Activated CD4-positive, CD25-positive, alpha-beta regulatory T cell treated with anti-CD3 and anti-CD28 coated beads, Interleukin-2, amount 50 U/mL, for 24 hours (primary cell): ENCODE measurements at regions not wholly inside any gene's neighbourhood (a gene's known extent, or its start where the extent isn't known, plus 50 kb on each side); places are given as distances from the start of the nearest gene placed in this dataset.

Experiments
- ATAC-seq, 2 donors: fragments of 150-1000 bp; cut with Tn5 transposase; one replicate each; pipeline ENCODE4 v1.10.0; 2021; ENCODE audit warnings: mild to moderate bottlenecking in 1 of 2, moderate library complexity in 1 of 2

- no peak for ATAC-seq
Observed at GRCh38 chr3:117745516-117745915, 1035.9 kb downstream of the TUSC7 start.

DNA sequence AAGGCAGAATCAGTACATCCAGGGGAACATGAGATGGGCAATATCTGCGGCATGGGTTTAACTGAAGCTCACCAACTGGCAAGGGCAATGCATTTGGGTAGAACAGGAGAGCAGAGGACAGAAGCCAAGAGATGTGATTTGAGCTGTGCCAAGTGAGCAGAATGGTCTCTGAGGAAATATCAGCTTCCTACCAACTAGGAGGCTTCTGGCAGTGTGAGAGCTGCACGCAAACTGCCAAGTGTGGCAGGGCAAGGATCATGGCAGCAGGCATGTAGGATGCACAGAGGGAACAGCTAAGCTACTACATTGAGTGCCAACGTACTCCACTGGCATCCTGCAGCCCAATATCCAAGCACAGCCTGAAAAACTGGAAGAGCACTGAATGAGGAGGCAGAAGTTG lies 1036.5 kb downstream of the TUSC7 start:
- no peak for ATAC-seq

- ATAC-seq = no peak
Observed at GRCh38 chr3:117748131-117748530, 1038.6 kb downstream of the TUSC7 start.

DNA sequence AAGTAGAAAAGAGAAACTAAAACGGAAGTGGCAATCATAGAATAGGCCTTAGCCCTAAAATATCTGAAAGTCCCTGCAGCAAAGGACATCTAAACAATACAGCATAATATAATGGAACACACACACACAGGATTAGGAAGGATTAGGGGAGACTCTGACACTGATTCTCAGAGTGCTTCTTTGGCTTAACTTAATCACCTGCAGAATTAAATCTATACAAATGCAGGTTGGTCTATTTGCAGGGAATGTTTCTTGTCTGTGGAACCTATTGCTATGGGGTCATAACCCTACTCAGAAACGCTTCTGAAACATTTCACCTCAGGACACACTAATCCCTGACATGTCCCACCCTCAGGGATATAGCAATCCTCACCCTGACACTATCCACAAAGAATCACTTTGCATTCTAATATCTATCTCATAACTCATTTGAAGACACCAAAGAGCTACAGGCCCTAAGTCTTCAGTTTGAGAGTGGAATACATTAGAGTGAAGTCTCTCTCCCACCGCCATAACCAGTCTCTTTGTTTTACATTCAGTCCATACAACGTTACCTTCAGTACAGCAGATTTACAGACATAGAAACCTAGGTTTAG lies 1041.2 kb downstream of the TUSC7 start:
- no peak for ATAC-seq

- ATAC-seq = no peak
Observed at GRCh38 chr3:117751651-117752050, 1042.1 kb downstream of the TUSC7 start.

DNA sequence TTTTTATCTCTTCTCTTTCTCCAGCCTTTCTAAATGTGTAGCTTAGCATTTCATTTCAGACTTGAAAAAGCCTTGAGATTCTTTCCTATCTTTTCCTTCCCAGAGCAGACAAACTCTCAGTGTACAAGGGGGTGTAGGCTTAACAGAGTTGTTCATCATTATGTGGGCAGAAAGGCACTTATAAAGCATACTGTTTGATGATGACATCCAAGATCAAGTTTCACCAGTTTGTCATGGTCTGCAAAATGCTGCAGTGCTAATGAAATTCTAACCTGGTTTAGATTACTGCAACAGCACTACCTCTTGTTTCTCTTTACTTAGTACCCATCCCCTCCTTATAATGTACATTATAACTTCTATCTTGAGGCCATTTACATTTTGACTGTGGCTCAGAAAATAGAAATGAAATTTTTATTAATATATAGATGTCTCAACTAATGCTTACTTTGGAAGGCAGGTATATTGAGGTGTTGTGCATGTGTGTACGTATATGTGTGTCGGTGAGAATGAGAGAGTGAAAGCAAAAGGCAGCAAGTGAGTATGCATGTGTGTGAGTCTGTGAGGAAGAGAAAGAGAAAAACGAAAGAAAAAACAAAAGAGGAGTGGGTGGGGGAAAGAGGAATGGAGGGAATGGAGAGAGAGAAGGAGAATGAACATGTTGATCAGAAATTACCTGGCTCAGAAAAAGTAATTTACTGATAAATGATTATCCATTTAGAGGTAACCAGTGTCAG lies 1043.6 kb downstream of the TUSC7 start:
- ATAC-seq = no peak

DNA sequence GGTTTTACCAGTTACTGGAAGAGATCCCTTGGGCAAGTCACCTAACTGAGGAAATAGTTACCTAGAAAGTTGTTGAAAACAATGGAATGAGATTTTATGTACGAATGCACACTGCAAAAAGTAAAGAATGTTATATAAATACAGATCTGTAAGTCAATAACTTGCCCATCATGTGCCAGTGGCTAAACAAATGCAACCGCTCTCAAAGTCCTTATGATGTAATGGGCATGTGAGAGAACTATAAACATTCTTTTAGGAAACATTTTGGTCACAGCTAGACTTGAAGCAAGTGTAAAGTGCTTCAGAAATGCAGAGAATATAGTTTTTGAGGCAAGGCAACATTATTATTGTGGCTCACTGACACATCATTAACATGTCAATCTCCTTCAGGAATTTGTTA lies 1044.5 kb downstream of the TUSC7 start:
- no peak for ATAC-seq

- no peak for ATAC-seq
Observed at GRCh38 chr3:117754841-117755240, 1045.3 kb downstream of the TUSC7 start.

DNA sequence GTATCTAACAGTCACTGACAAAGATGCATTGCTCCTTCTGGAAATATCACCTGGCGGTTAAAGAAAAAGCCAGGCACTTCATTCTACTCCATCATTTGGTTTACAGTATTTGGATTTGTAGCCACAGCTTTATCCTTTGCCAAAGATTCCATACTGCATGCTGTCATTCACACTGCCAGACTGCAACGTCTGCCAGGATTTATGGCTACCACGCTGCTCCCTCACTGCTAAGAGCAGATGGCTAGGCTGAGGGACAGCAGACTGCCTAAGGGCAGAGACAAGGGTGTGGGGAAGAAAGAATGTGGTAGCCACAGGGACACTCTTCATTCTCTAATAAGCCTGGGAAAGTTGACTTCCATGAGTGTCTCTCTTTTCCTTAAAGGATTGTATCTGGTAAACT lies 1047.0 kb downstream of the TUSC7 start:
- ATAC-seq = no peak

GRCh38 chr3:117761703-117762620 lies 1052.4 kb downstream of the TUSC7 start:
- no peak for ATAC-seq

DNA sequence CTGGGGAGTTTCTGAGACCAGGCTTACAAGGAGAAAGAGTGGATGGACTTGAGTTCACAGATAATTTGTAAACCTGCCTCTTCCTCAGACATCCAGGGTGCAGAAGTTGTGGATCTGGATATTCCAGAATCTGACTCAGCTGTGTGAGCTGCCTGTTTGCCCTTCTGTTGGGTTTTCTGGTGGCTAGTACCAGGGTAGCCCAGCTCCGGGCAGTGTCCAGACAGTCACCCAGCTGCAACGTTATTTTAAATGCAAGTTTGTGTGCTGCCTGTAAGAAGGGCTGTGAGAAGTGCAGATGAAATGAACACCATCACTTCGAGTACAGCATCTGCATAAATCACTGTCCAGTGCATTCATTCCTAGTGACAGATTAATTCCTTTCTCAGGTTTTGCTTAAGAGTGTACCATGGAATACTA lies 1053.0 kb downstream of the TUSC7 start:
- no peak for ATAC-seq

- ATAC-seq = no peak
Observed at GRCh38 chr3:117763561-117763960, 1054.0 kb downstream of the TUSC7 start.

- no peak for ATAC-seq
Observed at GRCh38 chr3:117768581-117768980, 1059.0 kb downstream of the TUSC7 start.

DNA sequence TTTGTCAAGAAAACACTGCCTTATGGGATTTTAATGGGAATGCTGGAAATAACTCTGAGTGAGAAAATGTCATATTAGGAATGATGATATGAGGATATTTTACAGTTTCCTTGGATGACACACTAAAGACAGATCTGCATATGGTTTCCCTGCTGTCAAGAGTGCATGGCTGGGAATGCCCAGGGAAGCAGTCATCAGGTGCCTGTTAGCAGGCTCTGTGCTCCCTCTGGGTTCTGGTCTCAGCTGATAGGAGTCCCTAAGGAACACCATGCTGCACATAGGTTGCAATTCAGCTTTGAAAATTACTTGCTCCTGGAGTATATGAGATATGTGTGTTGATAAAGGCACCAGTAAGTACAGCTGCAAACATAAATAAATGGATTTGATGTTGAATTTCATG lies 1064.6 kb downstream of the TUSC7 start:
- no peak for ATAC-seq

GRCh38 chr3:117786349-117786748 lies 1076.8 kb downstream of the TUSC7 start:
- ATAC-seq = no peak

DNA sequence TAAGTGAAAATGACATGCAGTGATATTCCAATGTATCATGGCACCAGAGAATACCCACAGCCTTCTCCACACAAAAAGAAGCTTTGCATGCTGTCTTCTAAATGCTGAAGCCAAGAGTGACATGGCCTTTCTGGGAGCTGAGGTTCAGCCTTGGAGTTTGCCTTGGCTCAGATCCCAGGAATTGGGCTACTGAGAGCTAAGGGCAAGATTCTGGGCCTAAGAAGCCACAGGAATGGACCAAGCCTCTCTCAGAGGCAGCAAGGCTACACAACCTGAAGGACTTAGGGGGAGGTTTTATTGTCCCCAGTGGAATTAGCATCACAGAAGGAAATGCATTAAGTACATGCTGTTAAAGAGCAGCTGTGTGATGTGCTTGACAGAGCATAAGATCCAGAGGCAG lies 1078.5 kb downstream of the TUSC7 start:
- no peak for ATAC-seq

DNA sequence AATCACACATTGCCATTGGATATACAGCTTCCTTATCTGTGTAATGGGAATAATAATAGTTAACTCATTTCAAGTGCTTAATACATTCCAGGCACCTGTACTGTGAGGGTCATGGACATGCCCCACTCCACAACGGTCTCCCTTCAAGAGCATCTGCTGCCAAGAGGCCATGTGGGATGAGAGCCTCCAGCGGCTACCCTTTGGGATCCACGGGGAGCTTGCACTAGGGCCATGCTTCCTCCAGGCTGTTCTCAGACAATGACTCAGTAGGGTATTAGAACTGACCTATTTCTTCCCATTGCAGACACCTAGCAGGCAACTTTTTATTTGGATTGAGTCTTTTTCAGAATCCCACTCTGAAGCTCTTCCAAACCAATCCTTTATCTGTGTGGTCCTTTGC lies 1078.9 kb downstream of the TUSC7 start:
- ATAC-seq = no peak

- ATAC-seq = no peak
Observed at GRCh38 chr3:117790235-117790987, 1080.8 kb downstream of the TUSC7 start.

GRCh38 chr3:117793622-117794265 lies 1084.2 kb downstream of the TUSC7 start:
- no peak for ATAC-seq

DNA sequence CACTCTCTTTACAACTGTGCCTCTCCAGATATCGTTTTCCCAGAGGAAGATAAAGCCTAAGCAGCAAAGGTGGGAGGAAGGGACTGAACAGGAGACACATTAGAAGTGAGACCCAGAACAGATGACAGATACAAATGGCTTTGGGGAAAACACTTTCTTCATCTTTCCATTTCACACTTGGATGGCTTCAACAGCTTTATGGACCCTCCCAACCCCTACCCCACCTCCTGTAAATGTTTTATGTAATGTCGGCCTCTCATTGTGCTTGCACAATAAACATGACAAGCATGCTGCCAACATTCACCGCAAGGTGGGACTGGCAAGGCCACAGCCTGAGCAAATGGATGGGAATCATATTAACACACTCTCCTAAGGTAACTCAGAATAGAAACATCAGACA lies 1088.6 kb downstream of the TUSC7 start:
- ATAC-seq = no peak

DNA sequence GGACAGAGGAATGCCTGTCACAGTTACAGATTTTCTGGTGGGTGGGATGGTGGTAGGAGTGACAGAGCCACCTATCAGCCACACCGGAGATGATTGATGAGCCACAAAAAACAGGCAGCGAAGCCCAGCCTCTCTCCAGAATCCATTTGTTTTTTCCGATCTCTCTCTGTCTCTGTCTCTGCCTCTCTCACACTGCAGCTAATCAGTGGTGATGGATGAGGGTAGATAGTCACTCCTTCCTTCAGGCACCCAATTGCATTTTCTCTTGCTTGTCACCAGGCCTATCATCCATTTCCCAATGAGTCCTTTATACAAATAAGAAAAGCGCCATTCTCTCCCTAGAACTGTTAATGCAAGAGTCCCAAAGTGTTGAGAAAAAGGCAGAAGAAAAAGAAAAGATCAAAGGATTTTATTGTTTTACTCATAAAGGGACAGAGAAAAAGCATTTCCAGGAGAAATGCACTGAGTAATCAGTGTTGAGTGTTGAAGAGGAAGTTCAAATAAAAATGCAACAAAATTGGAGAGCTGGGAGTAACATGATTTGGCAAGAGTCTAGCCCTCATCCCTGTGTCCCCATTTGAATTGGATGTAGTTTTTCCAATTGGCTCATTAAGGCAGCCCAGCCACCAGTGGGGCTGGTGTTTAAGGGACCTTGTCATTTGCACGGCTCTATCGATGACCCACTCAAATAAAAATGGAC lies 1089.3 kb downstream of the TUSC7 start:
- ATAC-seq = no peak

DNA sequence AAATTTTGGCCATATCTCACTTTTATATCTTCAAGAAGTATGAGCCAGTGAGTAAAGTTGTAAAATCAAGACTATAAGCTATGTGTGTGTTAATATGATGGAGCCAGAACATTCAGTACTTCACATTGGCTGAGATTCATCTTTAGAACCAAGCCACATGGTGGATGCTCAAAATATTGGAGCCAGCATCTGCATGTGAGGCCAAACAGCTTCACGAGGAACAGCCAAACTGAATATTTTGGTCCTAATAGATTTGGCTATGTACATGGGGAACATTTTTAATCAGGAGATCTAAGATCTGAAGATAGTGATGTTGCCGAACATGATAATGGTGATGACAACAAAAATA lies 1089.8 kb downstream of the TUSC7 start:
- ATAC-seq = no peak
